ENCODE measurements at regions not wholly inside any gene's neighbourhood (a gene's known extent, or its start where the extent isn't known, plus 50 kb on each side); places are given as distances from the start of the nearest gene placed in this dataset.
A peak's percentile ranks its signal among the peaks of the same experiment; 100 is the strongest.

- peak; percentile 43 for DNase-seq
Observed at GRCh38 chr14:38073641-38074040, 134.1 kb upstream of the SSTR1 start.

GRCh38 chr14:38074081-38074480 is 133.6 kb upstream of the SSTR1 start:
- DNase-seq = no peak

GRCh38 chr14:38074754-38075153 is 132.9 kb upstream of the SSTR1 start:
- DNase-seq = no peak

GRCh38 chr14:38078393-38078792 is 129.3 kb upstream of the SSTR1 start:
- DNase-seq = no peak

GRCh38 chr14:38079268-38079667 is 128.4 kb upstream of the SSTR1 start:
- peak; percentile 27 for DNase-seq

- no peak for DNase-seq
Observed at GRCh38 chr14:38079886-38080285, 127.8 kb upstream of the SSTR1 start.

GRCh38 chr14:38080696-38081095 is 127.0 kb upstream of the SSTR1 start:
- DNase-seq = no peak

GRCh38 chr14:38083039-38083438 is 124.7 kb upstream of the SSTR1 start:
- DNase-seq = no peak

- peak; percentile 49 for DNase-seq
Observed at GRCh38 chr14:38089123-38089522, 118.6 kb upstream of the SSTR1 start.

GRCh38 chr14:38090506-38090905 is 117.2 kb upstream of the SSTR1 start:
- DNase-seq = peak; percentile 18

- DNase-seq = no peak
Observed at GRCh38 chr14:38098074-38098836, 109.4 kb upstream of the SSTR1 start.

GRCh38 chr14:38101679-38102078 is 106.0 kb upstream of the SSTR1 start:
- DNase-seq = no peak

- DNase-seq = no peak
Observed at GRCh38 chr14:38103542-38104225, 104.0 kb upstream of the SSTR1 start.

GRCh38 chr14:38105106-38105702 is 102.5 kb upstream of the SSTR1 start:
- DNase-seq = no peak

GRCh38 chr14:38107216-38107631 is 100.5 kb upstream of the SSTR1 start:
- DNase-seq = peak; percentile 34

GRCh38 chr14:38108681-38109080 is 99.0 kb upstream of the SSTR1 start:
- no peak for DNase-seq

- DNase-seq = no peak
Observed at GRCh38 chr14:38110258-38110657, 97.4 kb upstream of the SSTR1 start.

- no peak for DNase-seq
Observed at GRCh38 chr14:38111046-38111445, 96.7 kb upstream of the SSTR1 start.

GRCh38 chr14:38113546-38113945 is 94.2 kb upstream of the SSTR1 start:
- DNase-seq = no peak

- DNase-seq = no peak
Observed at GRCh38 chr14:38116895-38117294, 90.8 kb upstream of the SSTR1 start.

GRCh38 chr14:38120109-38120508 is 87.6 kb upstream of the SSTR1 start:
- DNase-seq = no peak

GRCh38 chr14:38121320-38122020 is 86.2 kb upstream of the SSTR1 start:
- DNase-seq = no peak

GRCh38 chr14:38122241-38122640 is 85.5 kb upstream of the SSTR1 start:
- DNase-seq = no peak
